HepG2 (cell line): ENCODE measurements at regions not wholly inside any gene's neighbourhood (a gene's known extent, or its start where the extent isn't known, plus 50 kb on each side); places are given as distances from the start of the nearest gene placed in this dataset.

ENCODE experiments used
- ATAC-seq: fragments of 200-7000 bp; cut with Tn5 transposase; 3 replicates; pipeline ENCODE4 v1.9.1; 2020; ENCODE audit warnings: mild to moderate bottlenecking, moderate library complexity
- BruUV-seq: library from RNA; stranded (reverse); fragments of 400-500 nt; replicated peaks from 2 replicates; lab custom pipeline; 2021; lab: Mats Ljungman, UMichigan
- CTCF ChIA-PET: fragments of 300-600 bp; formaldehyde crosslinking; extraction: SDS; loops from one replicate; lab custom pipeline; 2021; ENCODE audit warnings: low total read pairs, inconsistent platforms, low intra/inter-chr PET ratio; lab: Yijun Ruan, JAX
- POLR2A ChIA-PET: fragments of 350-600 bp; sonication (Branson Sonifier 250); formaldehyde crosslinking; loops from one replicate; lab custom pipeline; 2020; ENCODE audit warnings: antibody characterized with exemption, inconsistent platforms; lab: Yijun Ruan, JAX
- DNase-seq: peaks from one replicate; pipeline ENCODE4 v3.0.0-alpha.2; 2015; ENCODE audit warnings: low spot score
- FAIRE-seq: peaks from 3 replicates; lab custom pipeline; 2011; peaks lifted over from hg19 to GRCh38; lab: Jason Lieb, UNC
- H2AFZ ChIP-seq: one replicate; pipeline ENCODE4 v1.6.1; 2011; ENCODE audit warnings: low read length, inconsistent platforms
- H3K27ac ChIP-seq: fragments of 300-600 bp; 3 replicates; pipeline ENCODE4 v1.8.0; 2011; ENCODE audit warnings: mixed run types, mild to moderate bottlenecking, mixed read lengths, low read length, inconsistent platforms; ENCODE audit not compliant: insufficient read depth; ENCODE audit errors: extremely low read length
- H3K27me3 ChIP-seq, 2 experiments: fragments of 200-600 bp in 1 of 2; 2 replicates in 1 of 2; 3 replicates in 1 of 2; pipeline versions ENCODE4 v1.6.0 to v1.8.0; 2011; ENCODE audit warnings: low read length in 2 of 2, mild to moderate bottlenecking in 2 of 2, moderate library complexity in 2 of 2, inconsistent platforms in 1 of 2; ENCODE audit not compliant: insufficient read depth in 2 of 2, control insufficient read depth in 1 of 2
- H3K36me3 ChIP-seq, 2 experiments: fragments of 200-600 bp in 1 of 2; replicated peaks in 1 of 2; 2 replicates in 1 of 2; 3 replicates in 1 of 2; pipeline versions ENCODE4 v1.5.1 to v1.8.0; 2011; ENCODE audit warnings: low read length in 2 of 2, inconsistent platforms in 1 of 2; ENCODE audit not compliant: insufficient read depth in 2 of 2, control insufficient read depth in 1 of 2
- H3K4me1 ChIP-seq: 2 replicates; pipeline ENCODE4 v1.5.1; 2012; ENCODE audit warnings: low read length, inconsistent platforms; ENCODE audit not compliant: insufficient read depth
- H3K4me2 ChIP-seq: 2 replicates; pipeline ENCODE4 v1.6.0; 2011; ENCODE audit warnings: low read depth, low read length, inconsistent platforms
- H3K4me3 ChIP-seq, 3 experiments: fragments of 200-600 bp in 1 of 3; sonication (generic), shearing (Covaris generic) in 1 of 3; replicated peaks in 1 of 3; 2 replicates each; pipeline ENCODE4 v1.5.1; 2011 to 2016; ENCODE audit warnings: low read length in 3 of 3, inconsistent platforms in 2 of 3, low read depth in 2 of 3, mild to moderate bottlenecking in 2 of 3, control low read depth in 1 of 3, mixed read lengths in 1 of 3; ENCODE audit not compliant: insufficient read depth in 1 of 3
- H3K79me2 ChIP-seq: one replicate; pipeline ENCODE4 v1.6.1; 2011; ENCODE audit warnings: low read length, inconsistent platforms; ENCODE audit not compliant: insufficient read depth
- H3K9ac ChIP-seq: 2 replicates; pipeline ENCODE4 v1.6.0; 2011; ENCODE audit warnings: mild to moderate bottlenecking, low read depth, low read length, inconsistent platforms; ENCODE audit not compliant: insufficient read depth
- H3K9me3 ChIP-seq: 2 replicates; pipeline ENCODE4 v1.5.1; 2012; ENCODE audit warnings: mild to moderate bottlenecking, low read length
- H4K20me1 ChIP-seq: 2 replicates; pipeline ENCODE4 v1.6.0; 2011; ENCODE audit warnings: inconsistent platforms, mild to moderate bottlenecking, low read length, moderate library complexity; ENCODE audit not compliant: insufficient read depth
- CHD4 ChIP-seq: fragments of 200-600 bp; sonication (generic); IDR thresholded peaks from 2 replicates; pipeline ENCODE4 v1.7.0; 2017; ENCODE audit warnings: mild to moderate bottlenecking, low read length, borderline replicate concordance
- EHMT2 ChIP-seq: fragments of 200-600 bp; sonication (generic); IDR thresholded peaks from 2 replicates; pipeline ENCODE4 v1.7.0; 2017; ENCODE audit warnings: antibody characterized with exemption, low read depth, low read length, borderline replicate concordance
- FOSL2 ChIP-seq: sonication (generic); formaldehyde crosslinking; IDR thresholded peaks from 2 replicates; pipeline ENCODE4 v1.4.0; 2020; ENCODE audit warnings: missing genetic modification reagents
- YEATS2 ChIP-seq: sonication (generic); formaldehyde crosslinking; IDR thresholded peaks from 2 replicates; pipeline ENCODE4 v1.4.0; 2020; ENCODE audit warnings: missing genetic modification reagents, borderline replicate concordance
- ZBTB1 ChIP-seq: sonication (generic); formaldehyde crosslinking; IDR thresholded peaks from 2 replicates; pipeline ENCODE4 v1.4.0; 2020; ENCODE audit warnings: missing genetic modification reagents, borderline replicate concordance
- ZNF20 ChIP-seq: sonication (generic); formaldehyde crosslinking; IDR thresholded peaks from 2 replicates; pipeline ENCODE4 v1.4.0; 2020; ENCODE audit warnings: mild to moderate bottlenecking, moderate library complexity, missing genetic modification reagents
- ZNF230 ChIP-seq: sonication (generic); formaldehyde crosslinking; IDR thresholded peaks from 2 replicates; pipeline ENCODE4 v1.4.0; 2020; ENCODE audit warnings: mild to moderate bottlenecking, missing genetic modification reagents
- ZNF432 ChIP-seq: sonication (generic); formaldehyde crosslinking; IDR thresholded peaks from 2 replicates; pipeline ENCODE4 v1.5.0; 2020; ENCODE audit warnings: missing genetic modification reagents, mild to moderate bottlenecking, borderline replicate concordance
- ZNF644 ChIP-seq: IDR thresholded peaks from 2 replicates; pipeline ENCODE4 v1.6.1; 2016; ENCODE audit warnings: low read depth
- WGBS: methylation state at CpG from one replicate; pipeline ENCODE4 v1.1.6; 2017; ENCODE audit warnings: low lambda C conversion rate; 5-methylcytosine and 5-hydroxymethylcytosine counted together
- in situ Hi-C: cut with HindIII; loops from 2 replicates; pipeline ENCODE4 v1.10.0; 2017; ENCODE audit warnings: low pct_unique_long_range_greater_than_20kb; ENCODE audit not compliant: extremely low pct_ligation_motif_present
- intact Hi-C: fragments of 100-400 bp; cut with micrococcal nuclease; formaldehyde crosslinking; loops from one replicate; pipeline ENCODE4 v1.10.0; 2022; ENCODE audit not compliant: unreplicated experiment
- TF ChIP-seq, protein P1 (sequence below): sonication (generic); formaldehyde crosslinking; IDR thresholded peaks from 2 replicates; pipeline ENCODE4 v1.4.0; 2020; ENCODE audit warnings: missing genetic modification reagents
- TF ChIP-seq, protein P2 (sequence below): sonication (generic); formaldehyde crosslinking; IDR thresholded peaks from 2 replicates; pipeline ENCODE4 v1.9.0; 2022; ENCODE audit warnings: missing genetic modification reagents, mild to moderate bottlenecking, borderline replicate concordance
- TF ChIP-seq, protein P3 (sequence below): sonication (generic); formaldehyde crosslinking; conservative IDR thresholded peaks from 2 replicates; pipeline ENCODE4 v1.5.0; 2020; ENCODE audit warnings: missing genetic modification reagents
- TF ChIP-seq, protein P4 (sequence below): IDR thresholded peaks from 2 replicates; pipeline ENCODE4 v1.6.1; 2018; ENCODE audit warnings: missing genetic modification reagents, mild to moderate bottlenecking, missing compliant biosample characterization

DNA sequence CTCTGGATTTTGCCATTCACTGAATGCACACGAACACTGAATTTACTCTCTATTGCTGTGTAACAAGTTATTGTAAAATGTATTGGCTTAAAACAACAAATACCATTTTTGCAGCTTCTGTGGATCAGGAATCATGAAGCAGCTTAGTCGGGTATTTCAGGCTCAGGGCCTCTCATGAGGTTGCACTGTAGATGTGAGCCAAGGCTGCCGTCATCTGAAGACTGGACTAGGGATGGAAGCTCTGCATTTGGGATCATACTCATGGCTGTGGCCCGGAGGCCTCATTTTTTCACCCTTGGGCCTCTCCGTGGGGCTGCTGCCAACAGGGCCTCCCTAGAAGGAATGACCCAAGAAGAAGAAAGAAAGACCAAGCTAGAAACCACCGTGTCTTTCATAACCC is 492.4 kb upstream of the CDH4 start:
- TF ChIP-seq, protein P1, sequence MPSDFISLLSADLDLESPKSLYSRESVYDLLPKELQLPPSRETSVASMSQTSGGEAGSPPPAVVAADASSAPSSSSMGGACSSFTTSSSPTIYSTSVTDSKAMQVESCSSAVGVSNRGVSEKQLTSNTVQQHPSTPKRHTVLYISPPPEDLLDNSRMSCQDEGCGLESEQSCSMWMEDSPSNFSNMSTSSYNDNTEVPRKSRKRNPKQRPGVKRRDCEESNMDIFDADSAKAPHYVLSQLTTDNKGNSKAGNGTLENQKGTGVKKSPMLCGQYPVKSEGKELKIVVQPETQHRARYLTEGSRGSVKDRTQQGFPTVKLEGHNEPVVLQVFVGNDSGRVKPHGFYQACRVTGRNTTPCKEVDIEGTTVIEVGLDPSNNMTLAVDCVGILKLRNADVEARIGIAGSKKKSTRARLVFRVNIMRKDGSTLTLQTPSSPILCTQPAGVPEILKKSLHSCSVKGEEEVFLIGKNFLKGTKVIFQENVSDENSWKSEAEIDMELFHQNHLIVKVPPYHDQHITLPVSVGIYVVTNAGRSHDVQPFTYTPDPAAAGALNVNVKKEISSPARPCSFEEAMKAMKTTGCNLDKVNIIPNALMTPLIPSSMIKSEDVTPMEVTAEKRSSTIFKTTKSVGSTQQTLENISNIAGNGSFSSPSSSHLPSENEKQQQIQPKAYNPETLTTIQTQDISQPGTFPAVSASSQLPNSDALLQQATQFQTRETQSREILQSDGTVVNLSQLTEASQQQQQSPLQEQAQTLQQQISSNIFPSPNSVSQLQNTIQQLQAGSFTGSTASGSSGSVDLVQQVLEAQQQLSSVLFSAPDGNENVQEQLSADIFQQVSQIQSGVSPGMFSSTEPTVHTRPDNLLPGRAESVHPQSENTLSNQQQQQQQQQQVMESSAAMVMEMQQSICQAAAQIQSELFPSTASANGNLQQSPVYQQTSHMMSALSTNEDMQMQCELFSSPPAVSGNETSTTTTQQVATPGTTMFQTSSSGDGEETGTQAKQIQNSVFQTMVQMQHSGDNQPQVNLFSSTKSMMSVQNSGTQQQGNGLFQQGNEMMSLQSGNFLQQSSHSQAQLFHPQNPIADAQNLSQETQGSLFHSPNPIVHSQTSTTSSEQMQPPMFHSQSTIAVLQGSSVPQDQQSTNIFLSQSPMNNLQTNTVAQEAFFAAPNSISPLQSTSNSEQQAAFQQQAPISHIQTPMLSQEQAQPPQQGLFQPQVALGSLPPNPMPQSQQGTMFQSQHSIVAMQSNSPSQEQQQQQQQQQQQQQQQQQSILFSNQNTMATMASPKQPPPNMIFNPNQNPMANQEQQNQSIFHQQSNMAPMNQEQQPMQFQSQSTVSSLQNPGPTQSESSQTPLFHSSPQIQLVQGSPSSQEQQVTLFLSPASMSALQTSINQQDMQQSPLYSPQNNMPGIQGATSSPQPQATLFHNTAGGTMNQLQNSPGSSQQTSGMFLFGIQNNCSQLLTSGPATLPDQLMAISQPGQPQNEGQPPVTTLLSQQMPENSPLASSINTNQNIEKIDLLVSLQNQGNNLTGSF (CRISPR knock-in tag): no peak
- TF ChIP-seq, protein P2, sequence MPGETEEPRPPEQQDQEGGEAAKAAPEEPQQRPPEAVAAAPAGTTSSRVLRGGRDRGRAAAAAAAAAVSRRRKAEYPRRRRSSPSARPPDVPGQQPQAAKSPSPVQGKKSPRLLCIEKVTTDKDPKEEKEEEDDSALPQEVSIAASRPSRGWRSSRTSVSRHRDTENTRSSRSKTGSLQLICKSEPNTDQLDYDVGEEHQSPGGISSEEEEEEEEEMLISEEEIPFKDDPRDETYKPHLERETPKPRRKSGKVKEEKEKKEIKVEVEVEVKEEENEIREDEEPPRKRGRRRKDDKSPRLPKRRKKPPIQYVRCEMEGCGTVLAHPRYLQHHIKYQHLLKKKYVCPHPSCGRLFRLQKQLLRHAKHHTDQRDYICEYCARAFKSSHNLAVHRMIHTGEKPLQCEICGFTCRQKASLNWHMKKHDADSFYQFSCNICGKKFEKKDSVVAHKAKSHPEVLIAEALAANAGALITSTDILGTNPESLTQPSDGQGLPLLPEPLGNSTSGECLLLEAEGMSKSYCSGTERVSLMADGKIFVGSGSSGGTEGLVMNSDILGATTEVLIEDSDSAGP: no peak
- TF ChIP-seq YEATS2 (CRISPR knock-in tag) (no peak), ZNF20 (no peak), FOSL2 (CRISPR knock-in tag) (no peak), EHMT2 (no peak), ZNF644 (CRISPR knock-in tag) (no peak), CHD4 (no peak), ZNF230 (no peak), ZBTB1 (no peak), ZNF432 (CRISPR knock-in tag) (no peak)
- TF ChIP-seq, protein P3, sequence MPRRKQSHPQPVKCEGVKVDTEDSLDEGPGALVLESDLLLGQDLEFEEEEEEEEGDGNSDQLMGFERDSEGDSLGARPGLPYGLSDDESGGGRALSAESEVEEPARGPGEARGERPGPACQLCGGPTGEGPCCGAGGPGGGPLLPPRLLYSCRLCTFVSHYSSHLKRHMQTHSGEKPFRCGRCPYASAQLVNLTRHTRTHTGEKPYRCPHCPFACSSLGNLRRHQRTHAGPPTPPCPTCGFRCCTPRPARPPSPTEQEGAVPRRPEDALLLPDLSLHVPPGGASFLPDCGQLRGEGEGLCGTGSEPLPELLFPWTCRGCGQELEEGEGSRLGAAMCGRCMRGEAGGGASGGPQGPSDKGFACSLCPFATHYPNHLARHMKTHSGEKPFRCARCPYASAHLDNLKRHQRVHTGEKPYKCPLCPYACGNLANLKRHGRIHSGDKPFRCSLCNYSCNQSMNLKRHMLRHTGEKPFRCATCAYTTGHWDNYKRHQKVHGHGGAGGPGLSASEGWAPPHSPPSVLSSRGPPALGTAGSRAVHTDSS: no peak
- TF ChIP-seq, protein P4, sequence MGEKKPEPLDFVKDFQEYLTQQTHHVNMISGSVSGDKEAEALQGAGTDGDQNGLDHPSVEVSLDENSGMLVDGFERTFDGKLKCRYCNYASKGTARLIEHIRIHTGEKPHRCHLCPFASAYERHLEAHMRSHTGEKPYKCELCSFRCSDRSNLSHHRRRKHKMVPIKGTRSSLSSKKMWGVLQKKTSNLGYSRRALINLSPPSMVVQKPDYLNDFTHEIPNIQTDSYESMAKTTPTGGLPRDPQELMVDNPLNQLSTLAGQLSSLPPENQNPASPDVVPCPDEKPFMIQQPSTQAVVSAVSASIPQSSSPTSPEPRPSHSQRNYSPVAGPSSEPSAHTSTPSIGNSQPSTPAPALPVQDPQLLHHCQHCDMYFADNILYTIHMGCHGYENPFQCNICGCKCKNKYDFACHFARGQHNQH (CRISPR knock-in tag): no peak
- intact Hi-C loops: no loop called here
- DNase-seq (no peak), ATAC-seq (no peak), FAIRE-seq (no peak)
- H3K9me3 ChIP-seq: peaks cover 71% of the 10 kb centered on the region
- BruUV-seq: no TSS peak
- POLR2A ChIA-PET: no interaction called here
- 3% methylated on average over 6 of the region's 6 CpGs for WGBS
- H3K4me1 ChIP-seq: no peaks in the 10 kb centered on the region
- no peaks in the 10 kb centered on the region for H3K36me3 ChIP-seq
- in situ Hi-C loops: no loop called here
- H3K4me3 ChIP-seq: no peak overlapping the region
- no peaks in the 10 kb centered on the region for H3K79me2 ChIP-seq
- H3K27me3 ChIP-seq: no peaks in the 10 kb centered on the region
- H3K4me2 ChIP-seq: no peak overlapping the region
- no peak overlapping the region for H3K9ac ChIP-seq
- CTCF ChIA-PET: no interaction called here
- no peak overlapping the region for H2AFZ ChIP-seq
- H3K27ac ChIP-seq: no peak overlapping the region
- no peaks in the 10 kb centered on the region for H4K20me1 ChIP-seq
